ENCODE measurements at regions not wholly inside any gene's neighbourhood (a gene's known extent, or its start where the extent isn't known, plus 50 kb on each side); places are given as distances from the start of the nearest gene placed in this dataset.

DNA sequence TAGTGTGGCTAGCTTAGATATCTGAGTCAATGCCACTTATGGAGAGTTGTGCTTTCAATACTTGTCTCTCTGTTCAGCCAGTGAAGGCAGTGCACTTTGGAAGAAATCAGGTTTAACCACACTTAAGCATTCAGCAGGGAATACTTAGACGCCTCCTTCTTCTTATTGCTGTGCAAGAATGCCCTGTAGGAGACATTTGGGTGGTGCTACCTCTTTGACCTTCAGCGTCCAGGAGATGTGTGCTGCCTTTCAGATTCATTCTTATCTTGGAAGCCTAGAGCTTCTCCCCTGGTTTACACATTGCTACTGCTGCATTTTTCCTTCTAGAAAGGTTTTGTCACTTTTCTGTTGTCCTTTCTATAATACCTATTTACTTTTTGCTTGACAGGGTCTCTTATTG lies 350.5 kb downstream of the ARL6IP6 start:
- Histone ChIP-seq H4K20me1 (replicated peaks; ENCODE audit: insufficient read depth) (no peaks in the 10 kb centered on the region), H3K4me2 (no peak overlapping the region), H3F3A (replicated peaks; ENCODE audit: low read depth) (no peaks in the 10 kb centered on the region), H3K4me3 (no peak overlapping the region), H3K27ac (ENCODE audit: low read depth) (no peak overlapping the region), H3K36me3 (ENCODE audit: insufficient read depth) (no peaks in the 10 kb centered on the region), H2AFZ (no peak overlapping the region), H3K79me2 (replicated peaks; ENCODE audit: insufficient read depth) (no peaks in the 10 kb centered on the region), H3K27me3 (ENCODE audit: insufficient read depth) (no peaks in the 10 kb centered on the region), H3K9me2 (ENCODE audit: insufficient read depth) (no peaks in the 10 kb centered on the region), H3K4me1 (ENCODE audit: insufficient read depth) (no peaks in the 10 kb centered on the region)
- ATAC-seq (no peak), DNase-seq (ENCODE audit: low spot score) (no peak)
- Mint-ChIP-seq H3K36me3 (ENCODE audit: low read depth) (no peaks in the 10 kb centered on the region), H3K27ac (no peak overlapping the region), H3K9me3 (no peaks in the 10 kb centered on the region), H3K27me3 (ENCODE audit: insufficient read depth, low read depth, poor library complexity) (no peaks in the 10 kb centered on the region), H3K4me1 (peaks cover 3% of the 10 kb centered on the region; the same call in 1 of the 3 replicates), H3K4me3 (no peak overlapping the region)
- TF ChIP-seq, protein P1, sequence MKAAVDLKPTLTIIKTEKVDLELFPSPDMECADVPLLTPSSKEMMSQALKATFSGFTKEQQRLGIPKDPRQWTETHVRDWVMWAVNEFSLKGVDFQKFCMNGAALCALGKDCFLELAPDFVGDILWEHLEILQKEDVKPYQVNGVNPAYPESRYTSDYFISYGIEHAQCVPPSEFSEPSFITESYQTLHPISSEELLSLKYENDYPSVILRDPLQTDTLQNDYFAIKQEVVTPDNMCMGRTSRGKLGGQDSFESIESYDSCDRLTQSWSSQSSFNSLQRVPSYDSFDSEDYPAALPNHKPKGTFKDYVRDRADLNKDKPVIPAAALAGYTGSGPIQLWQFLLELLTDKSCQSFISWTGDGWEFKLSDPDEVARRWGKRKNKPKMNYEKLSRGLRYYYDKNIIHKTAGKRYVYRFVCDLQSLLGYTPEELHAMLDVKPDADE (IDR thresholded peaks at IDR 0.05) = no peak
- TF ChIP-seq STAT1 (IDR thresholded peaks at IDR 0.05; ENCODE audit: unreplicated experiment) = no peak
- no peak for TF ChIP-seq EZH2phosphoT487 (IDR thresholded peaks at IDR 0.05; ENCODE audit: unreplicated experiment)
- TF ChIP-seq POLR2AphosphoS5 (IDR thresholded peaks at IDR 0.05; ENCODE audit: low read depth) = no peak
- TF ChIP-seq EZH2 (IDR thresholded peaks at IDR 0.05; ENCODE audit: low read depth, unreplicated experiment) = no peak
- no peak for TF ChIP-seq JUNB (IDR thresholded peaks at IDR 0.05; ENCODE audit: unreplicated experiment)
- no peak for TF ChIP-seq ZNF114 (CRISPR knock-in tag; IDR thresholded peaks at IDR 0.05)
- no peak for TF ChIP-seq NANOG (IDR thresholded peaks at IDR 0.05; ENCODE audit: borderline replicate concordance)
- TF ChIP-seq CREB1 (CRISPR knock-in tag; IDR thresholded peaks at IDR 0.05; ENCODE audit: low read depth) = no peak
- TF ChIP-seq REST (IDR thresholded peaks at IDR 0.05; ENCODE audit: unreplicated experiment) = no peak
- TF ChIP-seq CTCF (conservative IDR thresholded peaks at IDR 0.05; ENCODE audit: low read depth in 2 of 2) = no peak

Measured in GM23338 (cell line).